CD4-positive, alpha-beta T cell treated with Interferon gamma for 1 hour (primary cell): ENCODE measurements at regions not wholly inside any gene's neighbourhood (a gene's known extent, or its start where the extent isn't known, plus 50 kb on each side); places are given as distances from the start of the nearest gene placed in this dataset.
"Not testable (repeated sequence)": the region's sequence is repeated elsewhere in the genome, so short reads cannot be mapped to it uniquely, and the experiment has no call there.

Experiments used
- DNase-seq: peaks from one replicate; pipeline ENCODE4 v3.0.0-alpha.2; 2020

DNA sequence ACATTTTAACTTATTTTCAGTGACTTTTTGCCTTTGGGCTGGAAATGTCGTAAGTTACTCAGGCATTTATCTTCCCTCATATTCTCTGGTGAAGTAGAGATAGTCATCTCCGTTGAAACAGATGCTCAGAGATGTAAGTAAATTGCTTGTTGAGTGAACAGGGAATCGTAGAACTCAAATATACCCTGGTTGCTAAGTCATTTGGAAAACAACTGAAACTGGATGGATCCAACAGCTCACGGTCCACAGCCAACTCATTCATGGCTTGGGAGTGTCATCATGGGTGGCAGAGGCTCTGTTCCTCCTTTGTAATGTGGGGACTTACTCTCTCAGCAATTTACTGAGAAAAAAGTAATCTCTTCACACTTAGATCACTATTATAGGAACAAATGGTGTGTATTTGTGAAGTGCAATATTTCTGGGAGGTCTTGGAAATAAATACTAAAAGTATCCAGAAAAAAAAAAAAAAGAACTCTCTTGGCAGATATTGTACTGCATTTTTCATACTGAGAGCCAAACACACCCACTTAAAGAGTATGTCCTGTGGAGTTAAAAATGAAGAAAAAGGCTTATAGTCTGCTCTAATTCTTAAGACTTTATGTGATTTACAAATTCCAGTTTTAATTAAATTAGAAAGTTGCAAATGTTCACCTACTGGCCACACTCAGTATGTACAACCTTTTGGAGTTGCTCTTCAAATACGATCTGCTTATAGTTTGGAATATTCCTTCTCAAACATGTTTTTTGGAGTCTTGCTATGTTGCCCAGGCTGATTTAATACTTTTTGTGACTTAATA is 107.4 kb downstream of the LEPR start:
- DNase-seq: no peak

DNA sequence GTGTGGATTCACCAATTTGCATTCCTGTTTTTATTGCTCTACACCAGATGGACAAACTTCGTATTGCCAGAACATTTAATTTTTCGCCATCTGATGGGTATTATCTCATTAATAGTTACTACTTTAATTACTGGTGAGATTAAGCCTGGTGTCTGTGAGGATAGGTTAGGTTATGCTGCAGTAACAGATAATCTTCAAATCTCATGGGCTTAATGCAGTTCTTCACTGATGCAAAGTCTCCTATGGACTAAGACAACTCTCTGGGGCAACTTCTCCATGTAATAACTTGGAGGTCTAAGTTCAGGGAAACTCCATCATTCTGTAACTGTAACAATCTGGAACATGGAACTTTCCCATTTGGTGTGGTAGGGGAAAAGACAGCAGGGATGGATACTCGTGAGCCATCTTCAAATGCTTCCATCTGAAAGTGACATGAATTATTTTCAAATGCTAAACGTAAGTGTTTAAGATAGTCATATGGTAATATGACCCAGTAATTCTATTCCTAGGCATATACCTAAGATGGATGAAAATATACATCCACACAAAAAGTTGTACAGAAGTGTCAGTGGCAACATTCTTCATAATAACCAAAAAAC is 111.6 kb downstream of the LEPR start:
- DNase-seq: no peak

DNA sequence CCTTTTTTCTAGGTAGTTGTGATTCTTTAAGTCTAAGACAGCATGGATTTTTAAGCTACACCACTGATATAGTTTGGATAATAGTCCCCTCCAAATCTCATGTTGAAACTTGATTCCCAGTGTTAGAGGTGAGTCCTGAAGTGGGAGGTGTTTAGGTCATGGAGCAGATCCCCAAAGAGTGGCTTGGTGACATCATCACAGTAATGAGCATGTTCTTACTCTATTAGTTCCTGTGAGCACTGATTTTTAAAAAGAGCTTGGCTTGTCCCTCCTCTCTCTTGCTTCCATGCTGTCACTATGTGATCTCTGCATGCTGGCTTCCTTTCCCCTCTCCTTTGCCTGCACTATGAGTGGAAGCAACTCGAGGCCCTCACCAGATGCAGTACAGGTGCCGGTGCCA is 115.5 kb downstream of the LEPR start:
- DNase-seq: no peak

DNA sequence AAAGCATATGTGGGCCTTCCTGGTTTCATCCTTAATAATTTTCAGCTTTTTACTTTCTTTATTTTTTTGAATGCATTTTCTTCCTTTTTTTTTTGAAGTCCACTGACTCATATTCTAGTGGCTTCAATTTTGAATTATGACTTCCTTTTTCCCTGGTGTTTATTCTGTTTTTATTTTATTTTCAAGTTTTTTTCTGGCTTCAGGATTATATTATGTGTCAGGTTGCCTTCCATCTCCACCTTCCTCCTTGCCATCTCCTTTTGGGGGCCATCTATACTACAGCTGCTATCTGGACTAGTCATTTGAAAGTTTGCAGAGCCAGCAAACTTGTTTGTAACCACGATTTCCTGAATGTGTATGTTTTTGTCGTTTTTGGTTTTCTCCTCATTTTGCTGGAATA is 117.6 kb downstream of the LEPR start:
- no peak for DNase-seq

DNA sequence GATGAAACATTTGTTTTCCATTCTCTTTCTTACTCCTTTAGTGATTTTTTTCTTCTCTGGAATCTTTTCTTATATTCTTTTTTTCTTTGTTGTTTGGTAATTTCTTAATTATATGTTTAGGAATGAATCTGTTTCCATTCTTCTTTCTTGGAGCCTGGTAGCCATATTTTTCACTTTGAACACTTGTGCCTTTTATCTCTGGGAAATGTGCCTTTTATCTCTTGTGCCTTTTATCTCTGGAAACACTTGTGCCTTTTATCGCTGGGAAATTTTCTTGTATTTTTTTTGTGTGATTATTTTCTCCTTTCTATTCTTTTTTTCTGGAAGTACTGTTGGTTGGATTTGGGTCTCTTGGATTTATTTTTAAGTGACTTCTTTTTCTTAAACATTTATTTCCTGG is 118.2 kb downstream of the LEPR start:
- no peak for DNase-seq

DNA sequence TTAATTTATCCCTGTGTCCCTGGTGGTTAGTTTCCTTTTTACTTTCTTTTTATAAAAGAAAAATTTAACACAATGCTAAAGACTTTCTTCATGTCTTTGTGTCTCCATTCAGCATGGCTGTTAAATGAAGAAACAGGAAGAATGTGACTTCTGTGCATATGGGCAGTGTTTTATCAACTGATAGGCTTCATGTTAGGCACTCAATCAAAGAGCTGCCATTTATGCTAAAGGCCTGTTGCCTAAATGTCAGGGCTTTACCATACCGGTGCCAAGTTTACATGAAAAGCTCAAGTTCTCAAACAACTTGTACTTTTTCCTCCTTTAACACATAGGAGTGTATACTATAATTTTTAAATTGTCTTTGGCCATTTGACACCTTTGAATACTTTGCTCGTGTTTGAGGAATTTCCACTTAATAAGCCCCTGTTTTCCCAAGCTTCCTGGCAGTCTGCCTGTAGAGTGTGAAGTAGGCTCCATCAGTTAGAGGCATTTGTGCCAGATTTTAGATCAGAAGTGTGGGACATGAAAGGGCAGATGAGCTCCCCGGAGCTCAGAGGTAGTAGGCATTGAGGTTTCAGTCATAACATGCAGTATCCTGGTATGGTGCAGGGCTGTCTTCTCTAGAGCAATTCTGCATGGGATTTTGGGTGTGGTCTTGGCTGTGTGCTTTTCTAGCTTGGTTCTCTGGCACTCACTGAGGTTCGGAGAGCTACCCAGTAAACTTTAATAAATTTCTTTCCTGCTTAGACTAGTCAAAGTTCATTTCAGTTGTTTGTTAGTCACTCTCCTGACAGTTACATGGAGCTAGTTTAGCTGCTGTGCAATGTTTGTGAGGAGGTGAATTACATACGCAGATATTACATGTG is 119.0 kb downstream of the LEPR start:
- no peak for DNase-seq

DNA sequence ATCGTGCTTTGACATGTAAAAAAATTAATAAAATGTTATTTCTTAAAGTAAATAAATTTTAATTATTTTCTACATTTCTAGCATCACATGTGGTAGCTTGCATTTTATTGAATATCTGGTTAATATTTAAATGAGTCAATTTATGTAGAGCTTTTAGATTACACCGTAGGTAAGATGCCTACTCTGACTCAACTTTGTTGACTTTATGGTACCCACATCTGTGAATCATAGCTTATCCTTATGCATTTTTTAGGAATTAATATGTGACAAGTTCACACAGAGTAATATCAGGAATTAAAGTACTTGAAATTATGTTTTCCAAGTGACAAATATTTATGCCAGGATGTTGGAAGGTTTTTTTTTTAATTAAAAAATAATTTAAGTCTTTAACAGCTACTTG is 120.7 kb downstream of the LEPR start:
- no peak for DNase-seq

DNA sequence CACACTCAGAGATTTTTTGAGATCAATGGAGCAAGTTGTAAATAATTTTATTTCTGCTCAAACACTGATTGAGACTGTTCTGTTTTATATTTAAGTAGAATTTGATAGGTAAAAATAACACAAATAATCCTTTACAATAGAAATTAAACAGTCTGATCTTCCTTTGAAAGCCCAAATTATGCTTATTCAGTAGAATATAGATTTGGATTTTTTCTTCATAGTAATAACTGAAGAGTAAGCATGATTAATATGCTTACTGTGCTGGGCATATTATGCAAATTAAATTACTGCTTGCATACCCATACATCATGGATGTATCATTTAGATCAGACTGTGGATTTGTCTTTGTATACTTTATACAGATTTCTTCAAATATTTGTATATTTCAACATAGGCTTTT is 121.4 kb downstream of the LEPR start:
- no peak for DNase-seq

DNA sequence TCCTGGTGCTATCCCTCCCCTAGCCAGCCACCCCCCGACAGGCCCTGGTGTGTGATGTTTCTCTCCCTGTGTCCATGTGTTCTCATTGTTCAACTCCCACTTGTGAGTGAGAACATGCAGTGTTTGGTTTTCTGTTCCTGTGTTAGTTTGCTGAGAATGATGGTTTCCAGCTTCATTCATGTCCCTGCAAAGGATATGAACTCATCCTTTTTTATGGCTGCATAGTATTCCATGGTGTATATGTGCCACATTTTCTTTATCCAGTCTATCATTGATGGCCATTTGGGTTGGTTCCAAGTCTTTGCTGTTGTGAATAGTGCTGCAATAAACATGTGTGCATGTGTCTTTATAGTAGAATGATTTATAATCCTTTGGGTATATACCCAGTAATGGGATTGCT is 122.1 kb downstream of the LEPR start:
- not testable (repeated sequence) for DNase-seq

DNA sequence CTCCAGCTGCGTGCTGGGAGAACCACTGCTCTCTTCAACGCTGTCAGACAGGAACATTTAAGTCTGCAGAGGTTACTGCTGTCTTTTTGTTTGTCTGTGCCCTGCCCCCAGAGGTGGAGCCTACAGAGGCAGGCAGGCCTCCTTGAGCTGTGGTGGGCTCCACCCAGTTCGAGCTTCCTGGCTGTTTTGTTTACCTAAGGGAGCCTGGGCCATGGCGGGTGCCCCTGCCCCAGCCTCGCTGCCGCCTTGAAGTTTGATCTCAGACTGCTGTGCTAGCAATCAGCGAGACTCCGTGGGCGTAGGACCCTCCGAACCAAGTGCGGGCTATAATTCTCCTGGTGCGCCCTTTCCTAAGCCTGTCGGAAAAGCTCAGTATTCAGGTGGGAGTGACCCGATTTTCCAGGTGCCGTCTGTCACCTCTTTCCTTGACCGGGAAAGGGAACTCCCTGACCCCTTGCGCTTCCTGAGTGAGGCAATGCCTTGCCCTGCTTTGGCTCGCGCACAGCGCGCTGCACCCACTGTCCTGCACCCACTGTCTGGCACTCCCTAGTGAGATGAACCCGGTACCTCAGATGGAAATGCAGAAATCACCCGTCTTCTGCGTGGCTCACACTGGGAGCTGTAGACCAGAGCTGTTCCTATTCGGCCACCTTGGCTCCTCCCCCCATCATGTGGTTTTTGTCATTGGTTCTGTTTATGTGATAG is 130.0 kb downstream of the LEPR start:
- not testable (repeated sequence) for DNase-seq

DNA sequence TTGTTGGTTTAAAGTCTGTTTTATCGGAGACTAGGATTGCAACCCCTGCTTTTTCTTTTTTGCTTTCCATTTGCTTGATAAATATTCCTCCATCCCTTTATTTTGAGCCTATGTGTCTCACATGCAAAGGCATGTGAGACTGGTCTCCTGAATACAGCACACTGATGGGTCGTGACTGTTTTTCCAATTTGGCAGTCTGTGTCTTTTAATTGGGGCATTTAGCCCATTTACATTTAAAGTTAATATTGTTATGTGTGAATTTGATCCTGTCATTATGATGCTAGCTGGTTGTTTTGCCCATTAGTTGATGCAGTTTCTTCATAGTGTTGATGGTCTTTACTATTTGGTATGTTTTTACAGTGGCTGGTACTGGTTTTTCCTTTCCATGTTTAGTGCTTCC is 132.0 kb downstream of the LEPR start:
- not testable (repeated sequence) for DNase-seq

DNA sequence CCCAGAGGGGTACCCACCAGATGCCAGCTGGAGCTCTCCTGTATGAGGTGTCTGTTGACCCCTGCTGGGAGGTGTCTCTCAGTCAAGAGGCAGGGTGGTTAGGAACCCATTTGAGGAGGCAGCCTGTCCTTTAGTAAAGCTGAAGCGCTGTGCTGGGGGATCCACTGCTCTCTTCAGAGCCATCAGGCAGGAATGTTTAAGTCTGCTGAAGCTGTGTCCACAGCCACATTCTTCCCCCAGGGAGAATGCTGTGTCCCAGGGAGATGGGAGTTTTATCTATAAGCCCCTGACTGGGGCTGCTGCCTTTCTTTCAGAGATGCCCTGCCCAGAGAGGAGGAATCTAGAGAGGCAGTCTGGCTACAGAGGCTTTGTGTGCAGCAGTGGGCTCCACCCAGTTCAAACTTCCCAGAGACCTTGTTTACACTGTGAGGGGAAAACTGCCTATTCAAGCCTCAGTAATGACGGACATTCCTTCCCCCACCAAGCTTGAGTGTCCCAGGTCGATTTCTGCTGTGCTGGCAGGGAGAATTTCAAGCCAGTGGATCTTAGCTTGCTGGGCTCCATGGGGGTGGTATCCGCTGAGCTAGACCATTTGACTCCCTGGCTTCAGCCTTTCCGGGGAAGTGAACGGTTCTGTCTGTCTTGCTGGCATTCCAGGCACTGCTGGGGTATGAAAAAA is 133.8 kb downstream of the LEPR start:
- not testable (repeated sequence) for DNase-seq

DNA sequence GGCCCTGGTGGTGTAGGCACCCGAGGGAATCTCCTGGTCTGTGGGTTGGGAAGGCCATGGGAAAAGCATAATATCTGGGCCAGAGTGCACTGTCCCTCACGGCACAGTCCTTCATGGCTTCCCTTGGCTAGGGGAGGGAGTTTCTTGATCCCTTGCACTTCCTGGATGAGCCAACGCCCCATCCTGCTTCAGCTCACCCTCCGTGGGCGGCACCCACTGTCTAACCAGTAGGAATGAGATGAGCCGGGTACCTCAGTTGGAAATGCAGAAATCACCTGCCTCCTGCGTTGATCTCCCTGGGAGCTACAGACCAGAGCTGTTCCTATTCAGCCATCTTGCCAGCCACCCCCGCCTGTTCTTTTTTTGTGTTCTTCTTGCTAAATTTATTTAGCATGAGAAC is 134.4 kb downstream of the LEPR start:
- DNase-seq: no peak

DNA sequence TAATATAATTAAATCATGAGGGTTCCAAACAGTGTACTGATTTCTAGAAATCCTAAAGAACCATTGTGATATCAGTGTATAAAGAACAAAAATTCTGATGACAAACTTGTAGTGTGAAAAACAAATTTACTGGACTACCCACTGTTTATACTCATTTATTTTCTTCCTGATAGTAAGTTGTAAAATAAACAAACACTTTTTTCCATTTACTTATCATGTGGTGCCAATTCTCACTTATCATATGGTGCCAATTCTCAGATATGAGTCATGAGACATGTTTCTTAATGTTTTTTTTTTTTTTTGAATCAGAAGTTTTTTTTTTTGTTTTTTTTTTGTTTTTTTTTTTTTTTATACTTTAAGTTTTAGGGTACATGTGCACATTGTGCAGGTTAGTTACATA is 137.7 kb downstream of the LEPR start:
- DNase-seq: no peak

DNA sequence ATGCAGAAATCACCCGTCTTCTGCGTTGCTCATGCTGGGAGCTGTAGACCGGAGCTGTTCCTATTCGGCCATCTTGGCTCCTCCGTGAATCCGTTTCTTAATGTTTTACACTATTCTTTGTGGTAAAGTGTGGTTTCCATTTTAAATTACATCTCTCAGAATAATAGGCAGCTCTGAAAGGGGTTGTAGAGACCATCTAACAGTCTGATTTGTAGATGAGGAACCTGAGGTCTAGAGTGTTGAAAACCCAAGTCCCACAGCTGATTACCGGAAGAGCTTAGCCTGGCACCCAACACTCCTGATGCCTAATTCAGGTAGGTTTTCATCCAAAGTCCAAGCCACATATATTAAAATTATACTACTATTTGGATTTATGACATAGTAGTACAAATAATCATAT is 144.0 kb downstream of the LEPR start:
- DNase-seq: no peak

DNA sequence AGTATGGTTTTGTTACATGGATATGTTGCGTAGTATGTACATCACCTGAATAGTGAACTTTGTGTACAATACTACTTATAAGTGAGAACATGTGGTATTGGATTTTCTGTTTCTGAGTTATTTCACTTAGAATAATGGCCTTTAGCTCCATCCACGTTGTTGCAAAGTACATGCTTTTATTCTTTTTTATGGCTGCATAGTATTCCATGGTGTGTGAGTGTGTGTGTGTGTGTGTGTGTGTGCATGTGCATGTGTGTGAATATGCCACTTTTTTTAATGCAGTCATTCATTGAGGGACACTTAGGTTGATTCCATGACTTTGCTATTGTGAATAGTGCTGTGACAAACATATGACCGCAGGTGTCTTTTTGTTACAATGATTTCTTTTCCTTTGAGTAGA is 147.8 kb downstream of the LEPR start:
- no peak for DNase-seq

DNA sequence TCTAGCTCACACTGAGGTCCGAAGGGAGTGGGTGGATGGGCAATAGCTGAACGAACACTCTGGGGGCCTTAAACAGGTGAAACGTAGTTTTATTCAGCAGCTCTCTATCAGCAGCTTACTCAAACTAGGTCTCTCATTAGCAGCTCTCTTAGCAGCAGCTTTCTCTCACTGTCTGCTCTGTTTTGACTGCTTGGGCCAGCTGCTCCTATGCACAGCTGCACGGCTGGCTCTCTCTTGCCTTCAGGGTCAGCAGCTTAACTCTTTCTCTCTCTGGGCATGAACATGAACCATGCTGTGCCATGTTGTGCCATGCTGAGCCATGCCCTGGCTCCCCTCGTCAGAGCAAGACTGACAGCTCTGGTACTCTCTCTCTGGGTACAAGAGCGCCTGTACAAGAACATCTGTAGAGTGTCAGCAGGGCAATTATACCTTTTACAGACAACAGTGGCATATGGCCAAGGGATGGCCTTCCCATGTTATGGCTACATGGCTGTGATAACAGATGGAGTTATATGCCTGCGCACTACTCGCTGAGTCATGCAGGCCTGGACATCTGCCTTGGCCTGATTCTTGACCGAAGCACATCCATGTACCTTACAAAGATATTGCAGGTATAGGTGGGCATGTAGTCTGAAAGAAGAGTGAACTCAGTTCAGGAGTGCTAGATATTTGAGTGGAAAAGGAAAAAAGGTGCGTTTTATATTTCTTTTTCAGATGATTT is 152.4 kb downstream of the LEPR start:
- no peak for DNase-seq

DNA sequence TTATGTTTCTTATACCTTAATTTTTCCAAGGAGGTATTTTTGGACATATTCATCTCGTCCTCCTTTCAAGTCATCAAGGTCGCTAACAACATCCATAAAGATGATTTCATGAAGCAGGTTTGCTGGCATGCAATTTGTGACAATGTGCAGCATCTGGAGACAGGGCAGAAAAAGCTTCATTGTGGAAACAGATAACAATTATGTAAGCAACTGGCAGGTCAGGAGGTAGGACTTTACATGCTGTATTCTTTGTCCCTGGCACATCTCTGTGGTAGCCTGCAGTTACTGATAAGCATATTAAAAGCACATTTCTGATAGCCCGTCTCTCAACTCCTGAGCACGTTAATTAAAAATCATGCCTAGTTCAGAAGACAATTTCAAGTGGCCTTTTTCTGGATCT is 156.8 kb downstream of the LEPR start:
- no peak for DNase-seq

DNA sequence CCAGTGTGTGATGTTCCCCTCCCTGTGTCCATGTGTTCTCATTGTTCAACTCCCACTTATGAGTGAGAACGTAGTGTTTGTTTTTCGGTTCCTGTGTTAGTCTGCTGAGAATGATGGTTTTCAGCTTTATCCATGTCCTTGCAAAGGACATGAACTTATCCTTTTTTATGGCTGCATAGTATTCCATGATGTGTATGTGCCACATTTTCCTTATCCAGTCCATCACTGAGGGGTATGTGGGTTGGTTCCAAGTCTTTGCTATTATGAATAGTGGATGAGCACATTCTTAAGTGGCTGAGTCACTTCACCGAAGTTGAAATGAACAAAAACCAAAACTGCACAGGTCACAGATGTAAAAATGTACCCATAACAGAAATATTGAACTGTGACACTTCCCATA is 157.5 kb downstream of the LEPR start:
- DNase-seq: not testable (repeated sequence)

DNA sequence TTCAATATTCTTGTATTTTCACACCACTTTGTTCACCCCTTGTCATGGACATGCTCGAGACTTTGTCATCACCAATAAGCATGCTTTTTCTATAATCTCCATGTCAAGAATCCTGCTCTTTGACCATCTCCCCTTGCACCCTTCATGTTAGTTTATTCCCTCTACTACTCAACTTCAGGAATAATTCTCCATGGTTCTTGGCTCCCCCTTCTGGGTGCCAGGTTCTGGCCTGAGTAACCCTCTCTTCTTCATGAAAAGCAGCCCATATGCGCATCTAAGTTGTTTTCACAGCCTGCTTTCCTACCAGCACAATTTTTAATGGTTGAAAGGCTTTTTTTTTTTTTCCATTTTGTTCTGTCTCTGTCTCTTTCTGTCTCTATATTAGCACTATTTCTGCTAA is 160.7 kb downstream of the LEPR start:
- DNase-seq: no peak

DNA sequence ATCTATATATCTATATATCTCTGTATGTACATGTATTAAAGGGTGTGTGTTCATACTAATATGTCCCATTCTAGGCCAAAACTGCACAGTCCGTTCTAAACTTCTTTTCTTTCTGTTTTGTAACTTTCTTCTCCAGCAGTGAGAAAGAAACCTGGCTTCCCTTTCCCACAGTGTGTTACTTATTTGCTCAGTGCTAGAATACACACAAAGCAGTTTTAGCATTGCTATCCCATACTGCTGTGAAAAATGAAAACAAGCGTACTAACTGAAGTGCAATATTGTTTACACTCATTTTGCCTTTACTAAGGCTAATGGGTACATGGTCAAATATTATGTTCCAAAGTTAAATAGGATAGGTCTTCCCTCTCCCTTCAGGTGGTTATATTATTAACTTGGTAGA is 163.9 kb downstream of the LEPR start:
- no peak for DNase-seq

DNA sequence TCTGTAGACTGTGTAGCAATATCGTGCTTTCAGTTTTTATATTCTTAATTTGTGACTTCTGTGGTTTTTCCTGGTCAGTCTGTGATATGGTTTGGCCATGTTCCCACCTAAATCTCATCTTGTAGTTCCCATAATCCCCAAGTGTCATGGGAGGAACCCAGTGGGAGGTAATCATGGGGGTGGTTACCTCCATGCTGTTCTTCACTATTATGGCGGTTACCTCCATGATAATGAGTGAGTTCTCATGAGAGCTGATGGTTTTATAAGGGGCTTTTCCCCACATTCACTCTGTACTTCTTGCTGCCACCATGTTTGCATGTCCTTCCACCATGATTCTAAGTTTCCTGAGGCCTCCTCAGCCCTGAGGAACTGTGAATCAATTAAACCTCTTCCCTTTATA is 169.8 kb downstream of the LEPR start:
- no peak for DNase-seq
